Embryonic facial prominence (tissue), 1 donor: ENCODE measurements at regions not wholly inside any gene's neighbourhood (a gene's known extent, or its start where the extent isn't known, plus 50 kb on each side); places are given as distances from the start of the nearest gene placed in this dataset.

Source experiments
- DNase-seq: peaks from one replicate; pipeline ENCODE4 v3.0.0-alpha.2; 2016; ENCODE audit errors: extremely low spot score

- peak; percentile 50 for DNase-seq
These were observed 117.1 kb upstream of the DTNA start for GRCh38 chr18:34592961-34593382.

GRCh38 chr18:34594266-34594665 lies 115.8 kb upstream of the DTNA start:
- no peak for DNase-seq

DNA sequence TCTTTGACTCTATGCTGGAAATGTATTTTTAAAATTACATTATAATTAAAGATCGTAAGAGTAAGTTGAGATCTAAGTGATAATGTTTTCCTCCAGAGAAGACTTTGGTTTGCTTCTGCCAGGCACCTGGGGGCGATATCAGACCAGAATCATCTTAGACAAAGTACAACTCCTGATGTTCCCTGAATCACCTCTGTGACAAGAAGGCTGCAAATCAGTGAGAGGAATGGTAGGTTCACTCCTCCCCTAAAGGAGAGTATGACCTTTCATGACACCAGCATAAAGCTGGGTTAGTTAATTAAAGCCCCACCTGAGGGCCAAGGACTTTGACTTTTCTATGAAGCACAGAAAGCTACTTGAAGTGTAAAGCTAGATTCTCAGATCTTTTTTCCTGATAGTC lies 114.4 kb upstream of the DTNA start:
- DNase-seq = no peak

DNA sequence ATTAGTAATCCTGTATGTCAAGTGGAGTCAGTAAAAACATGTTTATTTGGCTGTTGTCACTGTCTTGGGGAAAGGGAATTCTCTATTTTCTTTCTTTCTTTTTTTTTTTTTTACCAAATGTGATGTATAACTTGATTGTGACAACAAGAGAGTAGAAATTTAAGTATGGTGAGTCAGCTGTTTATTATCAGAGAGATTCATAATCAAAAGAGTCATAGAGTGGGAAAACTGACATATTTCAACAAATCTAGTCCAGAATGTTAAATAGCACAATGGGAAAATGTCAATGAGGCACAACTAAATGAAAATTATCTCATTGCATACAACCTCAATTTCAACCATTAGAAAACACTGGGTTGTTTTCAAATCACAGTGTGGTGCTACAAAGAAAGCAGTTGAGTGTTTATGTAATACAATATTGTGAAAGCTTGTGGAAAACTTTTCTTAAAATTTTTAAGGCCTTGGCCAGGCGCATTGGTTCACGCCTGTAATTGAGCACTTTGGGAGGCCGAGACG lies 111.9 kb upstream of the DTNA start:
- no peak for DNase-seq

DNA sequence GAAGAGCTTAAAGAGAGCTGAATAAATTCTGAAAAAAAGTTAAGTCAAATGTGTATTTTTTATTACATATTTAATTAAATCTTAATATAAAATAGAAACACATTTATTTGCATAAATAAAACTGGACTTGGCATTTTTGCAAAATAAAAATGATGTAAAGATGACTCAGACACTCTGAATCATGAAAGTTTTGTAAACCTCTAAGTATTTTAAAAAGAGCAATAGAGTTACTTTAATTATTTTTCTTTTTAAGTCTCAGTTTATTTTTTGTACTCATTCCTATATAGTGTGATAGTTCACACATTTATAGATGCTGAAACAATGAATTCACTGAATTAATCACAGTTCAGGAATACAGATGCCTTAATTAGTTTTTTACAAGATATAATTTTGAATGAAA lies 109.9 kb upstream of the DTNA start:
- DNase-seq = no peak

GRCh38 chr18:34600874-34601656 lies 109.0 kb upstream of the DTNA start:
- DNase-seq = no peak

GRCh38 chr18:34604591-34604990 lies 105.5 kb upstream of the DTNA start:
- no peak for DNase-seq

GRCh38 chr18:34606851-34607250 lies 103.2 kb upstream of the DTNA start:
- DNase-seq = no peak

DNA sequence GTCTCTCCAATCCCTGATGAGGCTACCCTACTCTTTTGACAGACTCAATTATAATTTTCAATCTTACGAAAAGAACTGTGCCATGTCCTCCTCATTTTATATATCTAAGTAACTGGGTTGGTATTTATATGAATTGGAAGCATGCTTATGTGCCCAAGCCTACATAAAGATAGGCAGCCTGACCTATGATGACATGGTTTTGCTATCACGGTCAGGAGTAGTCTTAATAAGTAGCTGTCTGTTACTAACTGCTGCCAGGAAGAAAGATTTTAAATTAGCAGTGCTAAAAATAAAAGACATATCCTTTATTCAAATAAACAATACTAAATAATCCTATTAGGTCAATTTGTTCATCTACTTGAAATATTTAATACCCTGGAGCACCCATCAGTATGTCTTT lies 102.0 kb upstream of the DTNA start:
- no peak for DNase-seq

- DNase-seq = no peak
These were observed 100.0 kb upstream of the DTNA start for GRCh38 chr18:34609986-34610648.

- no peak for DNase-seq
These were observed 98.2 kb upstream of the DTNA start for GRCh38 chr18:34611904-34612303.

GRCh38 chr18:34620258-34620861 lies 89.7 kb upstream of the DTNA start:
- DNase-seq = no peak

GRCh38 chr18:34623557-34623956 lies 86.5 kb upstream of the DTNA start:
- no peak for DNase-seq

DNA sequence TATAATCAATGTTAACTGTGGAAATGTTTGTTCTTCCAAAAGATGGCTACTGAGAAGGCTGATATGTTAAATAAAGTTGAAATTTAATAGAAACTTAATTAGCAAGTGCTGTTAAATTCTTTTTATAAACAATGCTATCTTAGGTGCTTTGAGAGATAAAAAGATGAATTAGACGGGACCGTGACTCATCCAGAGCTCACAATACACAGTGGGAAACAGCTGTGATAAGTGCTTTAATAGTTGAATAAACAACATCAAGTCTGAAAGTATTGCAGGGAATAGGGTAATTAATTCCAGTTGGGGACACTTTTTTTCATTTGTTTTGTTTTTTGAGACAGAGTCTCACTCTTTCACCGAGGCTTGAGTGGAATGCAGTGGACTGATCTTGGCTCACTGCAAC lies 85.5 kb upstream of the DTNA start:
- no peak for DNase-seq

DNA sequence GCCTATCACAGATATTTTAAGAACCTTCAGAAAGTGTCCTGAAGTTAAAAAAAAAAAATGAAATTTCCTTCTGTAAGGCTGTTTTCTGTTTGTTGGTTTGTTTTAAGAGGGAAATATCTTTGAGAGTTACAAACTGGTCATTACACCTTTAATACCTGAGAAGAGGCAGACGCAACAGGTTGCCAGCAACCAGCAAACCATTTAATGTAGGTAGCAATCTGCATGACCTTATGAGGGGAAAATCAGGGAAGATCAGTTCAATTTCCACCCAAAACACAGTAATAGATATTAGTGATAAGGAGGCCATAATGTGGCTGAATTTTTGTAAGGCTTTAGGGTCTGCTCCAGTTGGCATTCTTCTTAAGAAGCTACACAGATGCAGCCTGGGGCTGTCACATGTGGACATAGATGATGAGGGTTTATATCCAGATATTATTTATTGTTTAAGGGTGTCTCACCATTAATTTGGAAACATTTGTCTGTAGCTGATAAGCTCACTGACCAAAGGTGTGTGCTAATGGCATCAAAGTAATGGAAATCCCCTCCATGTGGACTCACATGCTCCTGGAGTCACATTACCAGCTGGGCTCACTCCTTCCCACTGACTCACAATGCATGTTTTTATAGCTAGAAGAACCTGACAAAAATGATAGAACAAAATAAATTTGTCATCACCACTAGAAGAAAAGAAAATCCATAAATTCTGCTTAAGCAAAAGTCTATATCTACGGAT lies 83.5 kb upstream of the DTNA start:
- DNase-seq = no peak

DNA sequence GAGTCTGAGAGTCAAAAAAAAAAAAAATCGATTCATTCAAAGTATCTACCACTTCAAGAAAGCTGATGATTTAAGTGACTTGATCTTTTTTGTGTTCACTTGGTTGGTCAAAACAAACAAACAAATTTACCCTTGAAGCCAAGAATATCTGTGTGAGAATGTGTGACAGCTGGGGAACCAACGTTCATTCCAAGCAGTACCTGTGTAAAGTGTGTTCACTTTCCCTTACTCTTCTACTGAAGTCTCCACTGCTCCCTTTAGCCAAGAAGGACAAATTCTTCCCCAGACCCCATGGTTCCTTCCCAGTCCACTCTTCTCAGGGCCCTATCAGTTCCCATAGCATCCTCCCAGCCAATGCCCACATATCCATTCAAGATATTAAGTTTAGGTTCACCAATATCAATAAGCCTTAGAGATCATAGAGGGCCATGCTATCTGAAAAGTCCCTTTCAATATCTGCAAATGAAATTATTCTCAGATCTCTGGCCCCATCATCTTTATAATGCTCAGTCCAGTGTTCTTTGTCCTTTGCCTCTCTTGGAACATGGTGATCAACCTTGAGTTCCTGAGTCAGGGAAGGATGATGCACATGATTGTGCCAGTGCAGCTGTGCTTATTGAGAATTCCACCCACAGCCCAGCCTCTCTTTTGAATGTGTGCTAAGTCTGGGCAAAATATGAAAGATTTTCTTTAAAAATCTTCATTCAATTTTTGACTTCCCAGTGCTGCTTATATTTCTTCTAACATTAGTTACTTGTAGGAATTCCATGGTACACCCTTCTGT lies 82.8 kb upstream of the DTNA start:
- no peak for DNase-seq

DNA sequence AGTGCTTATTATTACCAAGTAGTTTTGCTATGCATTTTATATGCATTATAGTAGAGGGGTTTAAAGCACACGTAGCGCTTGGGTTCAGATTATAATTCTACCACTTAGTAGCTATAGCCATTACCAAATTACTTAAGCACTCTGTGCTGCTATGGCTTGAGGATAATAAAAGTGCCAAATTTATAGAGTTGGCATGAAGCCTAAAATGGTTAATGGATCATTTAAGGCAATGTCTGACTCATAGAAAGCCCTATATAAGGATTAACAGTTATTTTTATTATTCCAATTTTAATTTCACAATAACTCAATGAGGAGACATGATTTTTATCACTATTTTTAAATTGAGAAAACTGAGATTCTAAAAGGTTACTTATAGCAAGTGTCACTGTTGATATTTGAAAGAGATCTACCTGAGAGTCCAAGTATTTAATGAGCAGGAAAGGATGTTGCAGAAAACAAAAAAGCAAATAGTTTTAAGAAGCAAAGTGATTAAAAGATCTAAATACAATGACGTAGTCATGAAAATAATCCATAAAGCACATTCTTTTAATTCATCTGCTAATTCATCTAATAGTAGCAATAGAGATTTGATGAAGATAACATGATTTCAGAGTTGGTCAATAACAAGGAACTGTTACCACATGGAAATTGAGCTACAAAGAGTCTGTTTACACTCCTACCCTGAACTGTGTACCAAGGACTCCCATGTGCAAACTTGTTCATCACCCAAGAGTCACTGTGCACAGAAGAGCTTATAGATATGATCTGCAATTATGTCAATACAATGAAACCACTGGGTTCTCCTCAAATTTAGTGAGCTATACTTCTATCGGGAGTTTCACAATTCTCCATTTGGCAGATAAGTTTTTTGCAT lies 78.8 kb upstream of the DTNA start:
- DNase-seq = no peak

- DNase-seq = no peak
These were observed 77.8 kb upstream of the DTNA start for GRCh38 chr18:34632321-34632720.

DNA sequence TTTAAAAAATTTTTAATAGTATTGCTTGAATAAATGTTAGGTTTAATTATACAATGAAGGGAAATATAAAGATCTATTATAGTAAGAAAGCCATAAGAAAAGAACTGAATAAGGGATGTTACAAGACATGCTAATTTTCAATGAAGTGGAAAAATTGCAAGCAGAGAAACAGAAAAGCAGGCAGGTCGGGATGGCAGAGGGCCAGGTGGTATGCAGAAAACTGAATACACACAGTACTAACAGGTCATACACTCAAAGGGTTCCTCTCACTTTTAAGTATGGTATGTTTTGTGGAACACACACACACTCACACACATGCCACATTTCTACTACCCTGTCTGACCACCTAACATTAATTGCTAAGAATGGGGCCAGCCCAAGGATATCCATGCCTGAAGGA lies 76.7 kb upstream of the DTNA start:
- DNase-seq = no peak

DNA sequence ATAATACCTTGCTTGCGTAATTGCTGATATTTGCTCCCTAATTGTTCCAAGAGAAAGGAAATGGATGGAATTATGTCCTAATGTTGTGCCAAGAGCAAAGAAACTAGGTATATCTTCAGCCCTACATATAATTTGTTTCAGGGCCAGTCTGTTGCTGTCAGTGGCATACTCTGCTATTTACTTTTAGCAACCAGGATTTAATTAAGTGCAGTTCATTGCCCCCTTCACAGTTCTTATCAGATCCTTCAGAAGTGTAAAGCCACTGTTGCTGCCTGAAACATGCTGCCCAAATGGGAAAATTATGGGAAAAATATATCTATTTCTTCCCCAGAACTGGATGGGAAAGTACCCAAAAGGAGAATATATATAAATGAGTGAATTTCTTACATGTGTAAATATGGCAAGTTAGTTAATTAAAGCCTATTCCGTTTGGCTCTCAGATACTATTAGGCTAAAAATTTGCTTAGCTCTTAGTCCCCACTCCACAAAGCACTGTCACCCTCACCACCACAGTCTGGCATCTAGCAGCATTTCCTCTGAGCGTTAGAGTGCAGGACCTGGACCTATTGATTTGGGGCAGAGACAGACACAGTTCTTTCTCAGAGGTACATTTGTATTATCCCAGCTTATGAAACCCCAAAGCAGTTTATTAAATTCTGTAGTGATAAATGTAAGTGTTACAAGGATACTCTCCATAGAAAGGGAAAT lies 72.8 kb upstream of the DTNA start:
- no peak for DNase-seq
